CD4-positive, alpha-beta T cell (primary cell): ENCODE measurements at regions not wholly inside any gene's neighbourhood (a gene's known extent, or its start where the extent isn't known, plus 50 kb on each side); places are given as distances from the start of the nearest gene placed in this dataset.

Experiments used
- ATAC-seq: fragments of 200-7000 bp; cut with Tn5 transposase; one replicate; pipeline ENCODE4 v1.10.0; 2022; ENCODE audit warnings: mild to moderate bottlenecking; ENCODE audit not compliant: poor library complexity
- CTCF ChIA-PET: fragments of 350-600 bp; sonication (Branson Sonifier 250); formaldehyde crosslinking; loops from one replicate; lab custom pipeline; 2021; ENCODE audit warnings: antibody characterized with exemption, inconsistent platforms; lab: Charles Lee
- POLR2A ChIA-PET: fragments of 350-600 bp; sonication (Branson Sonifier 250); formaldehyde crosslinking; loops from one replicate; lab custom pipeline; 2021; ENCODE audit warnings: antibody characterized with exemption, inconsistent platforms; lab: Charles Lee
- DNase-seq, 14 experiments: peaks; one replicate each; pipeline ENCODE4 v3.0.0-alpha.2; 2013 to 2020; ENCODE audit warnings: mixed read lengths in 2 of 14
- H3K27ac ChIP-seq, 2 donors: one replicate each; pipeline versions ENCODE4 v1.5.1 to v1.7.0; 2013; ENCODE audit warnings: low read length in 2 of 2, low read depth in 1 of 2, mild to moderate bottlenecking in 1 of 2
- H3K27me3 ChIP-seq, 2 experiments: 1 replicate in 1 of 2; 2 replicates in 1 of 2; pipeline versions ENCODE4 v1.6.1 to v1.7.0; 2013; ENCODE audit warnings: low read length in 2 of 2, control low read depth in 1 of 2, mild to moderate bottlenecking in 1 of 2, moderate library complexity in 1 of 2; ENCODE audit not compliant: insufficient read depth in 2 of 2, control insufficient read depth in 1 of 2
- H3K36me3 ChIP-seq: one replicate; pipeline ENCODE4 v1.6.1; 2013; ENCODE audit warnings: low read length, control low read depth; ENCODE audit not compliant: insufficient read depth
- H3K4me1 ChIP-seq: one replicate; pipeline ENCODE4 v1.6.1; 2013; ENCODE audit warnings: low read length, control low read depth; ENCODE audit not compliant: insufficient read depth
- H3K4me3 ChIP-seq: one replicate; pipeline ENCODE4 v1.5.1; 2013; ENCODE audit warnings: mild to moderate bottlenecking, low read length, moderate library complexity
- H3K9me3 ChIP-seq, 2 experiments: 1 replicate in 1 of 2; 2 replicates in 1 of 2; pipeline versions ENCODE4 v1.6.1 to v1.7.0; 2013; ENCODE audit warnings: low read length in 2 of 2, mild to moderate bottlenecking in 2 of 2, control low read depth in 1 of 2, moderate library complexity in 1 of 2; ENCODE audit not compliant: control insufficient read depth in 1 of 2, insufficient read depth in 1 of 2
- H3K27ac Mint-ChIP-seq: one replicate; pipeline ENCODE4 v1.8.0; 2020; ENCODE audit warnings: mixed read lengths
- H3K27me3 Mint-ChIP-seq: one replicate; pipeline ENCODE4 v1.8.0; 2021; ENCODE audit warnings: mixed read lengths
- H3K36me3 Mint-ChIP-seq: one replicate; pipeline ENCODE4 v1.8.0; 2021; ENCODE audit warnings: low read depth, mixed read lengths
- H3K4me1 Mint-ChIP-seq: one replicate; pipeline ENCODE4 v1.8.0; 2021; ENCODE audit warnings: low read depth, mixed read lengths
- H3K4me3 Mint-ChIP-seq: one replicate; pipeline ENCODE4 v1.8.0; 2020; ENCODE audit warnings: mild to moderate bottlenecking, mixed read lengths
- H3K9me3 Mint-ChIP-seq: one replicate; pipeline ENCODE4 v1.8.0; 2020; ENCODE audit warnings: mixed read lengths
- intact Hi-C, 2 experiments: fragments of 100-400 bp; cut with DNase I in 1 of 2; cut with micrococcal nuclease in 1 of 2; formaldehyde crosslinking; loops; one replicate each; pipeline versions ENCODE4 v1.15.1 to v1.9.0; 2023 to 2025; cut with DNase I, micrococcal nuclease
- TF ChIP-seq, protein P1 (sequence below): fragments of 200-600 bp; IDR thresholded peaks from one replicate; pipeline ENCODE4 v1.8.0; 2022; ENCODE audit warnings: antibody characterized with exemption, mild to moderate bottlenecking

DNA sequence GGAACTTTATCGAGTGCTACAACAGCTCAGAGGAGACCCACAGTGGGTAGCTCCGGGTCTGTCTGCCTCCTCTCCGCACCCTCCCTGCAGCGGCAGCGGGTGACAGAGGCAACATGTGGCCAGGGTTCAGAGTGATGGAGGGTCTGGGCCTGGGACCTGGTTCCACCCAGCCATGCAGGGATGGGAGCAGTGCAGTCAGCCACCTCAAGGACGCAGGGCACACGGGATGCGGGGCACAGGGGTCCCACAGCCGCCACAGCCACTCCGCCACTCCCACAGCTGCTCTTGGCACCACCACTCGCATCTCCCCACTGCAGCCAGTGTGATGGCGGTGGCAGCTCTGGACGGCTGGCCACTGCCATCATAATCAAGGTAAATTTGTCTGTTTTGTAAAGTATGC, 892.9 kb downstream of the OLFM4 start:
- Mint-ChIP-seq H3K4me1 (no peaks in the 10 kb centered on the region), H3K9me3 (peaks cover 16% of the 10 kb centered on the region), H3K27me3 (no peaks in the 10 kb centered on the region), H3K27ac (no peak overlapping the region), H3K36me3 (no peaks in the 10 kb centered on the region), H3K4me3 (no peak overlapping the region)
- Histone ChIP-seq H3K9me3 (peaks cover 0 to 14% of the 10 kb centered on the region in 2 experiments), H3K4me3 (no peak overlapping the region), H3K27me3 (no peaks in the 10 kb centered on the region), H3K27ac (no peak overlapping the region), H3K36me3 (no peaks in the 10 kb centered on the region), H3K4me1 (no peaks in the 10 kb centered on the region)
- CTCF ChIA-PET = no interaction called here
- no peak for ATAC-seq
- TF ChIP-seq, protein P1, sequence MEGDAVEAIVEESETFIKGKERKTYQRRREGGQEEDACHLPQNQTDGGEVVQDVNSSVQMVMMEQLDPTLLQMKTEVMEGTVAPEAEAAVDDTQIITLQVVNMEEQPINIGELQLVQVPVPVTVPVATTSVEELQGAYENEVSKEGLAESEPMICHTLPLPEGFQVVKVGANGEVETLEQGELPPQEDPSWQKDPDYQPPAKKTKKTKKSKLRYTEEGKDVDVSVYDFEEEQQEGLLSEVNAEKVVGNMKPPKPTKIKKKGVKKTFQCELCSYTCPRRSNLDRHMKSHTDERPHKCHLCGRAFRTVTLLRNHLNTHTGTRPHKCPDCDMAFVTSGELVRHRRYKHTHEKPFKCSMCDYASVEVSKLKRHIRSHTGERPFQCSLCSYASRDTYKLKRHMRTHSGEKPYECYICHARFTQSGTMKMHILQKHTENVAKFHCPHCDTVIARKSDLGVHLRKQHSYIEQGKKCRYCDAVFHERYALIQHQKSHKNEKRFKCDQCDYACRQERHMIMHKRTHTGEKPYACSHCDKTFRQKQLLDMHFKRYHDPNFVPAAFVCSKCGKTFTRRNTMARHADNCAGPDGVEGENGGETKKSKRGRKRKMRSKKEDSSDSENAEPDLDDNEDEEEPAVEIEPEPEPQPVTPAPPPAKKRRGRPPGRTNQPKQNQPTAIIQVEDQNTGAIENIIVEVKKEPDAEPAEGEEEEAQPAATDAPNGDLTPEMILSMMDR = no peak
- intact Hi-C loops = no loop called here
- POLR2A ChIA-PET = no interaction called here
- DNase-seq = no peak

DNA sequence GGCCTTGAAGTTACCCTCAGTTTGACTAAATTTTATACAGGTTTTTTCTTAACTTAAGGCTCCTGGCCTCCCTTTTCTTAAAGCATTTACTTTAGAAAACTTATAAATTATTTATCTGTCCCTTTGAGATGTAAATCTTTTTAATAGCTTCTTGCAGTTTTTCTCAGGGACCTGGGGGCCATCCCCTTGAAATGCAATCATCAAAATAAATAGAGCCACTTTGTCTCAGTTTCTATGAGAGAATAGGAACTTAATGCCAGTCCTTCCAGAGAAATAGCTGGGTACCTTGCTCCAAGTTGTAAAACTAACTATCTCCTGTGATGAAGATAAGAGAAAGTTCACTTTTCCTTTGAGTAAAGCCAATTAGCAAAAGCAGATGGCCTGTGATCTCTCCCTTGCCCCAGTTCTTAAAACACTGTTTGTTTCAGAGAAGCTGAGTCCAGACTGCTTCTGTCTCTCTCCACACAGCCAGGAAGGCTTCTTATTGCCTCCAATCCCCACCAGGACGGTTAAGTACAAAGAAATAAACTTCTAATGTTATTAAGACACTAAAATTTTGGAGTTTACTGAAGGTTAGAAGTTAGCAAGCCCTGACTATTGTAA, 913.1 kb downstream of the OLFM4 start:
- ChIA-PET CTCF (no interaction called here), POLR2A (no interaction called here)
- Mint-ChIP-seq H3K27me3 (no peaks in the 10 kb centered on the region), H3K27ac (no peak overlapping the region), H3K4me1 (no peaks in the 10 kb centered on the region), H3K9me3 (peaks cover 5% of the 10 kb centered on the region), H3K4me3 (no peak overlapping the region), H3K36me3 (no peaks in the 10 kb centered on the region)
- peaks cover 0 to 3% of the 10 kb centered on the region in 2 experiments for H3K9me3 ChIP-seq
- ATAC-seq (no peak), DNase-seq (no peak)
- no peaks in the 10 kb centered on the region for H3K27me3 ChIP-seq
- H3K4me1 ChIP-seq = no peaks in the 10 kb centered on the region
- H3K27ac ChIP-seq = no peak overlapping the region
- TF ChIP-seq, protein P1 = no peak
- intact Hi-C loops = no loop called here
- no peak overlapping the region for H3K4me3 ChIP-seq
- no peaks in the 10 kb centered on the region for H3K36me3 ChIP-seq

DNA sequence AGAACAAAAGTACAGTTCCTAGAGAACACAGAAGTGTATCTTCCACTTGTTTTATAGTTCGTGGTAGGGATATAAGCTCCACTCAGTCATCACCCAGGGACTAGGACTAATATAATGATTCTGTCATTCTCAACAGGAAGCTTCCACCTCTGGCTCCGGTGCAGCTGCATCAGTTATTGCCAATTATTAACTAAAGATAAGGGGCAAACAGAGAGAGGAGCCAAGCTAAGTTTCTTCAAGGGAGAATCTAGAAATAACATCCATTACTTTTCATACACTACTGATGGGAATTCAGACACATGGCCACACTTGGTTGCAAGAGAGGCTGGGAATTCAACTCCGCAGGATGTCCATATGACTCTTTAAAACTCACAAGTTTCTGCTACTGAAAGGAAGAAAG, 917.9 kb downstream of the OLFM4 start:
- Histone ChIP-seq H3K27ac (no peak overlapping the region), H3K27me3 (no peaks in the 10 kb centered on the region), H3K9me3 (peaks cover 0 to 4% of the 10 kb centered on the region in 2 experiments), H3K36me3 (no peaks in the 10 kb centered on the region), H3K4me1 (no peaks in the 10 kb centered on the region), H3K4me3 (no peak overlapping the region)
- Mint-ChIP-seq H3K4me1 (no peaks in the 10 kb centered on the region), H3K4me3 (no peak overlapping the region), H3K9me3 (peaks cover 6% of the 10 kb centered on the region), H3K27me3 (no peaks in the 10 kb centered on the region), H3K36me3 (no peaks in the 10 kb centered on the region), H3K27ac (no peak overlapping the region)
- DNase-seq (no peak), ATAC-seq (no peak)
- intact Hi-C loops = no loop called here
- TF ChIP-seq, protein P1 = no peak
- CTCF ChIA-PET = no interaction called here
- POLR2A ChIA-PET = no interaction called here
